ENCODE measurements at regions not wholly inside any gene's neighbourhood (a gene's known extent, or its start where the extent isn't known, plus 50 kb on each side); places are given as distances from the start of the nearest gene placed in this dataset.

DNA sequence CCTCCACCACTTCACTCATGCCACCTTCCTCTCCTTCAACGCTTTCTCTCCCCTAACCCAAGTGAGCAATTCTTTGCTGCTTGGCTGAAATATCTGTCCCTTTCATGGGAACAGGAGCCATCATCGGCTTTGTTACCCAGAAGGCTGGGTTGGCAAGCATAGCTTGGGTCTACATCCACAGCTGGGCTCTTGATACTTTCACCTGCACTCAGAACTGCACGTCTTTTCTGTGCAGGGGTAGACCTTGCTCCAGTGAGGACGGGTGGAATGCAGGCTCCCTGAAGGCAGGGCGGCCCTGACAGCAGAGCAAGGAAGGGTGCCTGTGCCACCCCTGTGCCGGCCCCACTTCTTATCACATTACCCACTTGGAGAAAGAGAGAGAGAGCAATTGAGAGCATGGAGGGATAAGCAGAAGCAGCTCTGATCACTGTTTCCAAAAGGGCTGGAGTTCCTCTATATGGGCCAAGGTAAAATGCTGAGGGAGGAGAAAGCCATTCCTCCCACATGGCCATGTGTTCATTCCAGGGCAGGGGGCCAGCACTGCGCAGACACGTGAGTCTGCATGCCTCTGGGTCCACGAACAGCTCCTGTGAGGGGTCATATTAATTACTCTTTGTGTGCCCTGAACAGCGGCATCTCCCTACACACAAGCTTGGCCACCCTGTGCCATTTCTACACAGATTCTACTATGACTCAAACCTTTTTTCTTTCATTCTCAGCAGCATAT, 181.8 kb downstream of the BUD13 start:
- TF ChIP-seq CTCF (IDR thresholded peaks at IDR 0.05) = no peak
- no peak for TF ChIP-seq POLR2A (IDR thresholded peaks at IDR 0.05)
- no peak for TF ChIP-seq POLR2AphosphoS5 (IDR thresholded peaks at IDR 0.05)
- no peak for TF ChIP-seq EP300 (IDR thresholded peaks at IDR 0.05)
